HG03159 (cell line): ENCODE measurements at regions not wholly inside any gene's neighbourhood (a gene's known extent, or its start where the extent isn't known, plus 50 kb on each side); places are given as distances from the start of the nearest gene placed in this dataset.
A peak's percentile ranks its signal among the peaks of the same experiment; 100 is the strongest.

Experiments used
- ATAC-seq: cut with Tn5 transposase; IDR thresholded peaks from one replicate; pipeline ENCODE4 v1.9.1; 2021; ENCODE audit warnings: mild to moderate bottlenecking, moderate library complexity; ENCODE audit not compliant: unreplicated experiment

DNA sequence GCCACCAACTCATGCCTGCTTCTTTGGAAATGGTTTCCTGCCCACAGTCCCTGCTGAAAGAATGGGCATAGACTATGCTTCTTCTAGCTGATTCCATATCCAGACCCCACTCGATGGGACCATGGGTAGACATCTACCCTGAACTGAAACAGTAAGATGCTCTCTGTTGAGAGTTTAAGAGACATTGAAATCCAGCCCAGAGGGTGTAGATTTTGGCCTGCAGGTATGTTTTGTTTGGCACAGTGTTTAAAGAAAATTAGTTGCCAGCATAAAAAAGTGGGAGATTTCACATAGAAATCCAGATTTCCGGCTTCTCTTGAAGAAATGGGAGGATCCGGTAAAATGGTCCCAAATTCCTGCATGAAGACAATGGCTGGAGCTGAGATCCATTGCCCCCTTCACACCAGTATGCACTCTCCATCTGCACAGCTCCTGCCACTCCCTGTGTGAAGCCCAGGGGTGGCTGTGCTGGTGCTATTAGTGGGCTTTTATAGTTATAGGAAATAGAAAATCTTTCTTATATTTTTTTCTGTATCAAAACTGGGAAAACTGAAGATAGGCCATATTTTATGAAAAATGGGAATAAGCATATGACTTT is 218.1 kb downstream of the PTEN start:
- no peak for ATAC-seq

GRCh38 chr10:88082391-88082790 is 219.0 kb downstream of the PTEN start:
- peak; percentile 29 for ATAC-seq

DNA sequence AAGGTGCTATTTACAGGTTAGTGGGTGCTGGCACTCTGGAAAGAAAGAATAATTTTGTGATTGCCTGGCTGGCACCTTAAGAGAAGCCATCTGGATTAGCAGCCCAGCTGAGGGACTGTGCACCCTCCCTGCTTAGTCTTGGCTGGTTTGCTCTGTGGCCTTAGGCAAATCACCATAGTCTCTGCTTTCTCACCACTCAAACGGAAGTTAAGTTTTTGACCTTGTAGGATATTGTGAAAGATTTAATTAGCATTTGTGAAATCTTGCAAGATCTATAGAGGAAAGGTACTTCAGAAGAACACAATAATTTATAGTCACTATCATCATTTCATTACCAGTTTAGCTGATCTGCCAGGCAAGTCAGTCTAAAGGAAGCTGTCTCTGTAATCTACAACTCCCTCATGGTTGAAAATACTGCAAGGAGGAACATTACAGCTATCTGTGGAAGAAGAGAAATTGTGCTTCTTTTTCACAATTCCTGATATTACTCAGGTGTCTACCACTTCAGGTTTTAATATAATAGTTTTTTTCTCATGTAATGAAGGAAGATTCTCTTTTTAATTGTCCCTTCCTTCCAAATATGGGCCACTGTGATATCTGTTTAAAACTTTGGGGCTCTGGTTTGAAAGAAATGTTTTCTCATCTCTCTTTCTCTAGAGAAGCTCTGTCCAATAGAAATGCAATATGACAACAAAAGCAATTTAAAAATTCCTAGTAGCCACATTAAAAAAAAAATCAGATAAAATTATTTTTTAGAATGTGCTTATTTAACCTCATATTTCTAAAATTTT is 219.6 kb downstream of the PTEN start:
- peak; percentile 65 for ATAC-seq

DNA sequence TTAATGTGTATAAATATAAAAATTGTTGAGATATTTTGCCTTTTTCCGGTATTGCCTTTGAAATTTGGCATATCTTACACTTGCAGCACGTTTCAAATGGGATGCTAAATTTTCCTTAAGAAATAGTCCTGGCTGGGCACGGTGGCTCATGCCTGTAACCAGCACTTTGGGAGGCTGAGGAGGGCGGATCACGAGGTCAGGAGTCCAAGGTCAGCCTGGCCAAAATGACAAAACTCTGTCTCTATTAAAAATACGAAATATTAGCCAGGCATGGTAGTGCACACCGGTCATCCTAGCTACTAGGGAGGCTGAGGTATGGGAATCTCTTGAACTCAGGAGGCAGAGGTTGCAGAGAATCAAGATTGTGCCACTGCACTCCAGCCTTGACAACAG is 220.2 kb downstream of the PTEN start:
- no peak for ATAC-seq

DNA sequence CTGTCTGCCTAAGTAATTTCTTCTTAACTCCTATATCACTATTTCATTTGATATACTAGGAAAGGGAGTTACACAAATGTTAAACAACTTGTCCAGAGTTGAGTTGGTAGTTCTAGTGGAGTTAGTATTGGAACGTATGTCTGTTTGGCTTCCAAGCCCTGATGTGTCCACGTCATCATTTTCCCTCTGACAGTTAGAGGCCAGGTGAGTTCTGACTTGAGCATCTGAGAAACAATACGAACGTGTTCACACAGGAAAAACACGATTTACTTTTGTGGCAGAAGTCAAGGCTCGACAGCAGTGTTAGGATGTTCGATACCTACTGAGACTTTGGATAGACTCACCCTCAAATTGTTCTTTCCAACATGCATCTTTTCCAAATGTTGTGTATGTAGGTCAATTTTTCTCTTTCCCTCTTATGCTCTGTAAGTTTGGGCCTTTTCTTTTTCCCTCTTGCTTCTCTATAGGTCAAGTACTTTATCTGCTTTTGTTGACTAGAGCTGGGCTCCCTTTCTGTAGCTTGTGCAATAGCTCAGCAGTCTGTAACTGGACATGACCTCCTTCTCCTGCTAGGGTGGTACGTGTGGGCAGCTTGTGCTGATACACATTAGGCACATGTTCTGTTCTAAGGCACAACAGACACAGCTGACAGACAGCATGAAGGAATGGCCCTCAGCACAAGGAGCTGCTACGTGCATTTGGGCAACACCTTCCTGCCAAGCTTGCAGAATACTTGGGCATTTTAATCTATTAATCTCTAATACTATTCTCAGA is 222.9 kb downstream of the PTEN start:
- no peak for ATAC-seq

- ATAC-seq: no peak
Observed at GRCh38 chr10:88088441-88089340, 225.3 kb downstream of the PTEN start.

DNA sequence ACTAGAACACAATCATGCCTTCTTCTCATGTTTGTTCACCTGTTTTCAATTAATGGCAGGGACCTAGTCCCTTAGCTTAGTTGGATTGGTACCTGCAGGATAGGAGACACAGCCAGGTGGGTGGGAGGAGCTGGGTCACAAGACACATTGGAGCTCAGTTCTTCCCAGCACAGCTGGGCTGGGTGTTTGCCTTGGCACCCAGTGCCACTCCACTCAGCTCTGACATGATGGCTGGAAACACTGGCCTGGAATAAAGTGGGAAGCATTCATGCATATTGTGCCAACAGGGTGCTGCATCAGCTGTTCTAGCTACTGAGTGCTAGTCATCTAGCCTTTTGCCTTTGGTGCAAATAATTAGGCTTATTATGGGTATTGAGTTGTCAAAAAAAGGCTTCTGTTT is 226.1 kb downstream of the PTEN start:
- ATAC-seq: no peak

- ATAC-seq: peak; percentile 29
Observed at GRCh38 chr10:88090568-88091214, 227.3 kb downstream of the PTEN start.

DNA sequence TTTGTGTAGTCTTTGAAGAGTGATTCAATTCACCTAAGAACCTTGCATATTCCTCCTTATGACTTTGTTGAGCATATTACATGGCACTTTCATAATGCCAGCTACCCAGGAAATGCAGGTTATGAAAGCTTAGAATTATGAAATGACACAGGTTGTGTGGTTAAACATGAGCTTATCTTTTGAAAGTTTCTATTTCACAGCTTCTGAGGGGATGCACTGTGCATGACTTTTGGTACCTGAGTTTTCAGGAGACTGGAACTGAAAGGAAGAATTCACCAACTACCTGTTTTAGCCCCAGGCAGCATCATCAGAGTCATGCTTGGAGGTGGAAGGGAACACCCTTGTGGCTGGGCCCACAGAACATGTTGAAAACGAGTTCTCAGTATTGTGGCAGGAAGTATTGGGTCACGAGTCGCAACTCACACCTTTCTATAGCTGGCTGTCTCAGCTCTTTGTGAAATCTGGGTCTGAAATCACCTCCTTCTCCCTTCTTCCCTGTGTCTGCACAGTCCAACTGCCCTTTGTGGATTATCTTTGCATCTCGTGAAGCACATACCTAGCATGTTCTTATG is 228.2 kb downstream of the PTEN start:
- peak; percentile 75 for ATAC-seq

DNA sequence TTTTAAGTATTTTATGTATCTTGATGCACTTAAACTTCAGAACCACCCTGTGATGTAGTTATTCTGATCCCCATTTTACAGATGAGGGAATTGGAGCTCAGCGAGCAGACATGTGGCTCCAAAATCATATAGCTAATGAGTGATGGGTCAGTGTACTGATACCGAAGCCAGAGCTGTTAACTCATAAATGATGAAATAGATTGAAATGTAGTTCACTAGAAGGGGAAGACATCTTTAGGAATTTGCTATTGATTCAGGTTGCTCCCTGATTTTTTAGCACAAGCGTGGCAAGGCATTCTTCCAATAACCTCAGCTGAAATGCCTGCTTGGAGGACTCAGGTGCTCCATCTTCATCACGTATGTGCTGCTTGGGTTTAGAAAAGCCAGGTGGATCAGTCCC is 228.8 kb downstream of the PTEN start:
- no peak for ATAC-seq

GRCh38 chr10:88092973-88093372 is 229.5 kb downstream of the PTEN start:
- no peak for ATAC-seq

- ATAC-seq: no peak
Observed at GRCh38 chr10:88094795-88095194, 231.4 kb downstream of the PTEN start.

DNA sequence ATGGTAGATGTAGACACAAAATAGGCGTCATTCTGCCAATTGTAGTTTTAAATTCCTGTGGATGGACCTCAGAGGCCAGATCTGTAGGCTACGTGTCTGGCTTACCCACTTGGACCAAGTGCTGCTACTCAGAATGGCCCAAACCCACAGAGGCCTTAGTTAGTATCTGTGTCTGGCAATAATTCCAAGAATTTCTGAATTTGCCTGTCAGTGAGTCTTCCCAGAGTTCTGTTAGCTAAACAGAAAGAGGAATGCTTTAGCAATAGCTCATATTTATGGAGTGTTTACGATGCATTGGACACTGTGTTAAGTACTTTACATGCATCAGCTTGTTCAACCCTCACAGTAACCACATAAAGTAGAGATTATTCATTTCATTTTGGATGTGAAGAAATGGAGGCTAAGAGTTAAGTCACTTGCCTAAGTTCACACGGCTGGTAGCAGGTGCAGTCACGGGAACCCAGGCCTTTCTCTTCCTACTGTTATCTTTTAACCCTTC is 231.8 kb downstream of the PTEN start:
- ATAC-seq: no peak

- no peak for ATAC-seq
Observed at GRCh38 chr10:88095778-88096431, 232.5 kb downstream of the PTEN start.

DNA sequence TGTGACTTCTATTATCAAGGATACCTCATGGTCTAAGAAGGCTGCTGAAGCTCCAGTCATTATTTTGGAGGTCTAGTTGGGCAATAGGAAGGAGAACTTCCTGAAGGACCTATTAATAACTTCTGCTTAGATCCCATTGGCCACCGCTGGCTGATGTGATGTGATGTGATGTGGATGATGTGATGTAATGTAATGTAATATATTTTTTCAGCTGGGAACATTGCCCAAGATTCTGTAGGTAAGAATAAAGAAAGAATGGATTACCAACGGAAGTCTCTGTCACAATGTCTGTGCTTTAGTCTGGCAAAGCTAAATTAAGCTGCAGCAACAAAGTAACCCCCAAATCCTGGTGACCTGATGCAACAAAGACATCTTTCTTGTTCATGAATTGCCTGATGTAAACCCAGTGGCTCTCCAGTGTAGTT is 233.7 kb downstream of the PTEN start:
- ATAC-seq: no peak

DNA sequence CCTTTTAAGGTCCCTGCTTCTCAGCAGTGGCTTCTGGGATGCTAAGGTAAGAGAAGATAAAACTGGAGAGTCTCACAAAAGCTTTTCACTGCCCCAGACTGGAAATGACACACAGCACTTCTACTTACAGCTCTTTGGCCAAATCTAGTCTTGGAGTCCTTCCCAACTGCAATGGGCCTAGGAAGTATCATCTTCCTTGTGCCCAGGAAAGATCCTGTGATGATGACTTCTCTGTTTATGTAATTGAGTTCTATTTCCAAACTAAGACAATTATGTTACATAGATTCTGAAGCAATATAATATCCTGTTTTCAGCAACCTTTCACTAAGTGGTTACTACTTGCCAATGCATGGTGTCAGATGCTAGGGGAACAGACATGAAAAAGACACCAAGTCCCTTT is 234.1 kb downstream of the PTEN start:
- no peak for ATAC-seq

DNA sequence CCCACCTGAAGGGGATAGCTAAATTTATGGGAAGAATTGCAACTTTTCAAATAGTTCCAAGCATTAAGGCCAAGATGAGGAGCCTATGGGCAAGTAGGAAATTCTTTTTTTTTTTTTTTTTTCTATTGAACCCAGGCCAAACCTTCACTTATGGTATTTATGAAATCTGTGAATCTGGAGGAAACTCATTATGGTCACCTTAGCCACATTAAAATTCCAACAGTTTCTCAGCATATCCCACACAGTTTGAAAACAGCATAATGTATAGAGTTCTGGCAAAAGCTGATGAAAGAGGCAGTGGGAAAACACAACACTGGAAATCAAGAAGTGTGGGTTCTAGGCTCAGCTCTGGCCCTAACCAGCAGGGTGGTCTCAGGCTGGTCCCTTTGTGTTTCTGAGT is 236.9 kb downstream of the PTEN start:
- no peak for ATAC-seq

GRCh38 chr10:88101666-88102065 is 238.2 kb downstream of the PTEN start:
- no peak for ATAC-seq

DNA sequence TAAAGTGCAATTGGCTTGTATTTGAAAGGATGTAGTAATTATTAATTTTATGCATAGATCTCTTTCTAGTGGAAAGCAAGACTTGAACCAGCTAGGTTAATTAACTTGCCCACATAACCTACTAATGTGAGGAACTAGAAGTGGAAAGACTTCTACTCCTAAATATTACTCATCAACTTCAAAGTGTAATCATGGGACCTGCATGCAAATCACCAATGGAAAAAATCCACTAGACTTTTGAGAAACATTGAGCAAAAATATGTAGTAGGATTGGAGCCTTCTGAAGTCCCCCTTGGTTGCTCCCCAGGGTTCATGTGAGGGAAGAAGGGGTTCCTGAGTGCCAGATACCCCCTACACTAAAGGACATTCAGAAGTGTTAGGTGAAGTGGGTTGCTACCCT is 240.2 kb downstream of the PTEN start:
- no peak for ATAC-seq
